Transverse colon (tissue), 3 donors: ENCODE measurements at regions not wholly inside any gene's neighbourhood (a gene's known extent, or its start where the extent isn't known, plus 50 kb on each side); places are given as distances from the start of the nearest gene placed in this dataset.

Experiments
- EP300 ChIP-seq: sonication (generic); formaldehyde crosslinking; IDR thresholded peaks from one replicate; pipeline ENCODE4 v1.6.1; 2017; ENCODE audit warnings: antibody characterized with exemption, low read depth
- POLR2A ChIP-seq: fragments of 450-650 bp; IDR thresholded peaks from one replicate; pipeline ENCODE4 v1.6.1; 2016; ENCODE audit warnings: antibody characterized with exemption, mild to moderate bottlenecking, moderate library complexity
- POLR2AphosphoS5 ChIP-seq, 3 donors: sonication (generic); formaldehyde crosslinking; IDR thresholded peaks; one replicate each; pipeline ENCODE4 v1.6.1; 2016; ENCODE audit warnings: antibody characterized with exemption in 3 of 3

DNA sequence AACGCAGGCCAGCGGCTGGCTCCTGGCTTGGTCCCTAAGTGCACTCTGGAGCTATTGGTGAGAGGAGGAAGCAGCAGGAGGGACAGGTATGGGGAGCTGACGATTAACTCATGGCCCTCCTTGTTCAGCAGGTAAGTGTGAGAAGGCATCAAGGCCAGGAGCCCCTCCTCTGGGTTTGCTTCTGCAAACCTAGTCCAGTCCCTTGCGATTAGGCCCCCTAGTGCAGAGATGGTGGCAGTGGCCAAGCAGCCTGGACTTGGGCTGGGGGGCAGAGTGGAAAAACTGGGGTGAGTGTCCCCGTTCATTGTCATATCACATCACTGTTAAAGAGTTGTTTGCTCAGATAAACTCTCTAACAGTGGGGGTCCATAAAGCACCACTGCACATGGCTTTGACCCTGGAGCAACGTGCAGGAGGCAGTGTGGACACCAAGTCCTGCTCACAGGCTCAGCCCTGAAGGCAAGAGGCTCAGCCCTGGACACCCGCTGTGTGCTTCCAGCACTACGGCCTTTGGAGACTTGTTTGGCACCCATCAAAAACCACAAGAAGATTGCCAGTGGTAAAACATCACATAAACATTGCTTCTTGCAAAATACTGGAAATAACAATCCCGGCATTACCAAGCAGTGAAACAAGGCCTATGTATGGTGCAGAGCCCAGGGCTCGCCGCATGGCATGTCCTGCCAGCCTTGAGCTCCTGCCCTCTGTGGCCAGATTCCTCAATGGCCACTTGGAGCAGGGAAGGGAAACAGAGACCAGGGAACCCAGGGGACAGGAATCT, 184.3 kb upstream of the RTL1 start:
- no peak for TF ChIP-seq POLR2AphosphoS5 (IDR thresholded peaks at IDR 0.05)
- no peak for TF ChIP-seq POLR2A
- TF ChIP-seq EP300, result no peak
